Neural crest cell (in vitro differentiated cells): ENCODE measurements at regions not wholly inside any gene's neighbourhood (a gene's known extent, or its start where the extent isn't known, plus 50 kb on each side); places are given as distances from the start of the nearest gene placed in this dataset.
A peak's percentile ranks its signal among the peaks of the same experiment; 100 is the strongest.

Experiments used
- DNase-seq: peaks from one replicate; pipeline ENCODE4 v3.0.0; 2021; ENCODE audit warnings: low read depth, mixed read lengths, low spot score
- H3K27ac Mint-ChIP-seq: one replicate; pipeline ENCODE4 v1.8.0; 2021; ENCODE audit warnings: mild to moderate bottlenecking, mixed read lengths; ENCODE audit not compliant: unreplicated experiment
- H3K27me3 Mint-ChIP-seq: 2 replicates; pipeline ENCODE4 v1.8.0; 2021; ENCODE audit warnings: low read depth, mild to moderate bottlenecking, mixed read lengths
- H3K36me3 Mint-ChIP-seq: 2 replicates; pipeline ENCODE4 v1.8.0; 2021; ENCODE audit warnings: low read depth, mild to moderate bottlenecking, mixed read lengths
- H3K4me1 Mint-ChIP-seq: 2 replicates; pipeline ENCODE4 v1.8.0; 2021; ENCODE audit warnings: mixed read lengths
- H3K4me3 Mint-ChIP-seq: one replicate; pipeline ENCODE4 v1.8.0; 2021; ENCODE audit warnings: mild to moderate bottlenecking, mixed read lengths
- H3K9me3 Mint-ChIP-seq: 2 replicates; pipeline ENCODE4 v1.8.0; 2021; ENCODE audit warnings: mixed read lengths
- CTCF ChIP-seq: fragments of 200-600 bp; sonication (generic); conservative IDR thresholded peaks from 2 replicates; pipeline ENCODE4 v1.5.0; 2021; ENCODE audit warnings: antibody characterized with exemption, mild to moderate bottlenecking

- Mint-ChIP-seq H3K27me3 (no peaks in the 10 kb centered on the region), H3K9me3 (no peaks in the 10 kb centered on the region), H3K36me3 (peaks cover 3% of the 10 kb centered on the region), H3K4me3 (no peak overlapping the region), H3K27ac (no peak overlapping the region), H3K4me1 (peaks cover 16% of the 10 kb centered on the region)
- TF ChIP-seq CTCF: no peak
- no peak for DNase-seq
Observed at GRCh38 chr21:16324630-16325029, 594.8 kb downstream of the USP25 start.

GRCh38 chr21:16330082-16330907 is 600.5 kb downstream of the USP25 start:
- H3K4me1 Mint-ChIP-seq: peaks cover 21% of the 10 kb centered on the region
- no peaks in the 10 kb centered on the region for H3K27me3 Mint-ChIP-seq
- peak; percentile 86 for TF ChIP-seq CTCF
- H3K9me3 Mint-ChIP-seq: peaks cover 2% of the 10 kb centered on the region
- H3K4me3 Mint-ChIP-seq: no peak overlapping the region
- H3K27ac Mint-ChIP-seq: no peak overlapping the region
- H3K36me3 Mint-ChIP-seq: peaks cover 7% of the 10 kb centered on the region
- peak; percentile 26 for DNase-seq

DNA sequence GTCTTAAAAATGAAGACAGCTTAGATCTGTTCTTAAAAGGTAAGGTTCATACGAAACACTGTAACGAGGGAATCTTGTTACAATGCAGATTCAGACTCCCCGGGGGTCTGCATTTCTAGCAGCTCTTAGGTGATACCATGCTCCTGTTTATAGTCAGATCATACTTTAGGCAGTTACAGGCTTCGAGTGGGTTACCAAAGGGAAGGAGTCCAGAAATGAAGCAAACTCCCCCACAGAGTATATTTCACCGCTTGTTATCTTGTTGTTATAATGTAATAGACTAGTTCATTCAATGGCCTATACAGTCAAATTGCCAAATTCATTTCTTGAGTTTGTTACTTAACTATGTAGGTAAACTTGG is 601.1 kb downstream of the USP25 start:
- Mint-ChIP-seq H3K27ac (no peak overlapping the region), H3K27me3 (no peaks in the 10 kb centered on the region), H3K4me3 (no peak overlapping the region)

GRCh38 chr21:16337266-16337665 is 607.5 kb downstream of the USP25 start:
- no peak overlapping the region for H3K27ac Mint-ChIP-seq
- DNase-seq: no peak

More for the DNA sequence above, 601.1 kb downstream of the USP25 start:
- no peak for TF ChIP-seq CTCF
- H3K9me3 Mint-ChIP-seq: peaks cover 2% of the 10 kb centered on the region
- DNase-seq: no peak
- peaks cover 21% of the 10 kb centered on the region for H3K4me1 Mint-ChIP-seq
- H3K36me3 Mint-ChIP-seq: peaks cover 7% of the 10 kb centered on the region

DNA sequence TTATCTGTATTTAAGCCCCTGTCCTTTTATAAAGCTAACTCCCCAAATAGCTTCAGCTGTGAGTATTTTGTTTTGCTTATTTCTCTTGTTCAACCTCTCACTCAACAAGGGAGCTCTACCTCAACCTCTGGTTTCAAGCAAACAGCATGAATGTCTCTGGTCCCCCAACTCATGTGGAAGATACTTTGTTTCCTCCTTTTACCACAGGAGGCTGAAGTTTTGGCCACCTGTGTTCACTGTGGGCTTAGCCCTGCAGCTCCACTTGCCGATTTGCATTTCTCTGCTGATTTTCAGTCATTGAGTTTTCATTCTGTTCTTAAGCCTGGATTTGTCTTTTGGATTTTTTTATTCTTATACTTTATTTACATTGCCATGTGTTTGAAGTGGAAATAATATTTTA is 613.1 kb downstream of the USP25 start:
- H3K36me3 Mint-ChIP-seq: no peaks in the 10 kb centered on the region
- DNase-seq: no peak
- H3K27ac Mint-ChIP-seq: no peak overlapping the region
- no peaks in the 10 kb centered on the region for H3K27me3 Mint-ChIP-seq
- TF ChIP-seq CTCF: no peak
- H3K4me3 Mint-ChIP-seq: no peak overlapping the region
- H3K9me3 Mint-ChIP-seq: no peaks in the 10 kb centered on the region
- peaks cover 4% of the 10 kb centered on the region for H3K4me1 Mint-ChIP-seq

More at GRCh38 chr21:16337266-16337665, 607.5 kb downstream of the USP25 start:
- TF ChIP-seq CTCF: no peak
- Mint-ChIP-seq H3K9me3 (peaks cover 2% of the 10 kb centered on the region), H3K27me3 (no peaks in the 10 kb centered on the region), H3K4me1 (no peaks in the 10 kb centered on the region), H3K36me3 (peaks cover 4% of the 10 kb centered on the region), H3K4me3 (no peak overlapping the region)
